Transverse colon (tissue), 4 donors: ENCODE measurements at regions not wholly inside any gene's neighbourhood (a gene's known extent, or its start where the extent isn't known, plus 50 kb on each side); places are given as distances from the start of the nearest gene placed in this dataset.

Source experiments
- EP300 ChIP-seq: sonication (generic); formaldehyde crosslinking; IDR thresholded peaks from one replicate; pipeline ENCODE4 v1.6.1; 2017; ENCODE audit warnings: antibody characterized with exemption, low read depth
- POLR2A ChIP-seq: fragments of 450-650 bp; IDR thresholded peaks from one replicate; pipeline ENCODE4 v1.6.1; 2016; ENCODE audit warnings: antibody characterized with exemption, mild to moderate bottlenecking, moderate library complexity
- POLR2AphosphoS5 ChIP-seq, 3 donors: sonication (generic); formaldehyde crosslinking; IDR thresholded peaks; one replicate each; pipeline ENCODE4 v1.6.1; 2016; ENCODE audit warnings: antibody characterized with exemption in 3 of 3
- TF ChIP-seq, protein P1 (sequence below), 5 experiments: fragments of 200-600 bp in 3 of 5; fragments of 450-650 bp in 2 of 5; sonication (generic) in 3 of 5; IDR thresholded peaks; 1 replicate in 2 of 5; 2 replicates in 3 of 5; pipeline ENCODE4 v1.5.1; 2016 to 2017; ENCODE audit warnings: antibody characterized with exemption in 5 of 5, inconsistent platforms in 3 of 5, mild to moderate bottlenecking in 2 of 5, moderate library complexity in 1 of 5

DNA sequence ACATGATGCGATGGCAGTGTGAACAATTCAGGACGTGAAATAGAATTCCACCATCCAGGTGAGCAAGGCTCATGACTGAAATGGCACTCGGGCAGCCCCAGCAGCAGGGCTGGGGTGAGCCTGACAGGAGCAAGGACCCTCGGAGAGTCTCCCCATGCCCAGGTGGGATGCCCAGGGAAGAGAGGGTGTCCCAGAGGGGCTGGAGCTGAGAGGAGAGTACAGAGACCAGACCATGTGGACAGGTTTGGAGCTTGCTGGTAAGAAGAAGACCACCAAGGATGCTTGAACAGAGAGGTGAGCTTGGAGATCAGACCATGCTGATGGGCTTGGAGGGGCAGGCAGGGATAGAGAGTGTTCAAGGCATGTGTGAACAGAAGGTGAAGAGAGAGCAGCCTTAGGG is 83.3 kb downstream of the RAMP3 start:
- TF ChIP-seq POLR2A (no peak), POLR2AphosphoS5 (IDR thresholded peaks at IDR 0.05) (no peak), EP300 (no peak)
- TF ChIP-seq, protein P1, sequence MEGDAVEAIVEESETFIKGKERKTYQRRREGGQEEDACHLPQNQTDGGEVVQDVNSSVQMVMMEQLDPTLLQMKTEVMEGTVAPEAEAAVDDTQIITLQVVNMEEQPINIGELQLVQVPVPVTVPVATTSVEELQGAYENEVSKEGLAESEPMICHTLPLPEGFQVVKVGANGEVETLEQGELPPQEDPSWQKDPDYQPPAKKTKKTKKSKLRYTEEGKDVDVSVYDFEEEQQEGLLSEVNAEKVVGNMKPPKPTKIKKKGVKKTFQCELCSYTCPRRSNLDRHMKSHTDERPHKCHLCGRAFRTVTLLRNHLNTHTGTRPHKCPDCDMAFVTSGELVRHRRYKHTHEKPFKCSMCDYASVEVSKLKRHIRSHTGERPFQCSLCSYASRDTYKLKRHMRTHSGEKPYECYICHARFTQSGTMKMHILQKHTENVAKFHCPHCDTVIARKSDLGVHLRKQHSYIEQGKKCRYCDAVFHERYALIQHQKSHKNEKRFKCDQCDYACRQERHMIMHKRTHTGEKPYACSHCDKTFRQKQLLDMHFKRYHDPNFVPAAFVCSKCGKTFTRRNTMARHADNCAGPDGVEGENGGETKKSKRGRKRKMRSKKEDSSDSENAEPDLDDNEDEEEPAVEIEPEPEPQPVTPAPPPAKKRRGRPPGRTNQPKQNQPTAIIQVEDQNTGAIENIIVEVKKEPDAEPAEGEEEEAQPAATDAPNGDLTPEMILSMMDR (IDR thresholded peaks at IDR 0.05) = no peak
